Gastrocnemius medialis (tissue), 4 donors: ENCODE measurements at regions not wholly inside any gene's neighbourhood (a gene's known extent, or its start where the extent isn't known, plus 50 kb on each side); places are given as distances from the start of the nearest gene placed in this dataset.

Experiments used
- ATAC-seq, 2 donors: fragments of 150-250 bp; one replicate each; pipeline ENCODE4 v1.9.1; 2016
- DNase-seq, 2 donors: peaks; one replicate each; pipeline ENCODE4 v3.0.0-alpha.2; 2019
- H3K27ac ChIP-seq, 4 donors: fragments of 200-600 bp; sonication (generic); 1 replicate in 1 of 4; 2 replicates in 3 of 4; pipeline ENCODE4 v1.5.1; 2016 to 2018; ENCODE audit warnings: mild to moderate bottlenecking in 2 of 4, moderate library complexity in 1 of 4
- H3K27me3 ChIP-seq, 3 donors: fragments of 200-600 bp; sonication (generic) in 2 of 3; 1 replicate in 1 of 3; 2 replicates in 2 of 3; pipeline versions ENCODE4 v1.5.1 to v1.6.0; 2016 to 2019; ENCODE audit warnings: mild to moderate bottlenecking in 1 of 3, moderate library complexity in 1 of 3
- H3K36me3 ChIP-seq, 2 donors: fragments of 200-600 bp; sonication (generic) in 1 of 2; one replicate each; pipeline ENCODE4 v1.5.1; 2017 to 2018
- H3K4me1 ChIP-seq, 2 donors: fragments of 200-600 bp; sonication (generic) in 1 of 2; one replicate each; pipeline ENCODE4 v1.5.1; 2016 to 2017; ENCODE audit warnings: mild to moderate bottlenecking in 2 of 2
- H3K4me3 ChIP-seq, 4 donors: fragments of 200-600 bp; sonication (generic) in 3 of 4; 1 replicate in 1 of 4; 2 replicates in 3 of 4; pipeline ENCODE4 v1.5.1; 2016 to 2019; ENCODE audit warnings: mild to moderate bottlenecking in 2 of 4
- H3K9me3 ChIP-seq, 3 donors: fragments of 200-600 bp; sonication (generic) in 2 of 3; 1 replicate in 1 of 3; 2 replicates in 2 of 3; pipeline ENCODE4 v1.5.1; 2016 to 2019
- CTCF ChIP-seq, 5 experiments: fragments of 450-650 bp in 3 of 5; fragments of 200-600 bp in 2 of 5; sonication (generic) in 2 of 5; IDR thresholded peaks in 4 of 5; conservative IDR thresholded peaks in 1 of 5; 1 replicate in 4 of 5; 2 replicates in 1 of 5; pipeline ENCODE4 v1.5.1; 2016 to 2019; ENCODE audit warnings: antibody characterized with exemption in 5 of 5, mild to moderate bottlenecking in 3 of 5, moderate library complexity in 3 of 5
- POLR2A ChIP-seq, 2 donors: fragments of 450-650 bp; IDR thresholded peaks; one replicate each; pipeline ENCODE4 v1.6.1; 2017; ENCODE audit warnings: antibody characterized with exemption in 2 of 2, mild to moderate bottlenecking in 2 of 2, moderate library complexity in 2 of 2
- in situ Hi-C, 4 donors: fragments of 200-750 bp; cut with MboI; loops; one replicate each; pipeline versions ENCODE4 v1.15.0 to v1.8.0; 2017; ENCODE audit warnings: low sequenced_read_pairs in 4 of 4
- intact Hi-C: fragments of 100-400 bp; cut with DNase I; formaldehyde crosslinking; loops from one replicate; pipeline ENCODE4 v1.15.1; 2023; ENCODE audit warnings: low total_unique reads

GRCh38 chr11:70756341-70756740 is 358.0 kb downstream of the CTTN start:
- H3K9me3 ChIP-seq, result no peaks in the 10 kb centered on the region
- DNase-seq (no peak), ATAC-seq (no peak)
- in situ Hi-C loops, result loop anchor here in 2 of 4 donors (5.0 kb wide), 2 partner anchors 284 to 289 kb away; no protein-coding TSS in a partner anchor
- H3K4me1 ChIP-seq, result no peaks in the 10 kb centered on the region
- H3K27ac ChIP-seq, result no peak overlapping the region
- no peak overlapping the region for H3K4me3 ChIP-seq
- intact Hi-C loops, result no loop called here
- no peaks in the 10 kb centered on the region for H3K36me3 ChIP-seq
- TF ChIP-seq POLR2A (IDR thresholded peaks at IDR 0.05) (no peak), CTCF (IDR thresholded peaks at IDR 0.05 in 4 of 5, conservative IDR thresholded peaks at IDR 0.05 in 1 of 5) (no peak)
- peaks cover 6 to 9% (median 8%) of the 10 kb centered on the region in 3 donors for H3K27me3 ChIP-seq

DNA sequence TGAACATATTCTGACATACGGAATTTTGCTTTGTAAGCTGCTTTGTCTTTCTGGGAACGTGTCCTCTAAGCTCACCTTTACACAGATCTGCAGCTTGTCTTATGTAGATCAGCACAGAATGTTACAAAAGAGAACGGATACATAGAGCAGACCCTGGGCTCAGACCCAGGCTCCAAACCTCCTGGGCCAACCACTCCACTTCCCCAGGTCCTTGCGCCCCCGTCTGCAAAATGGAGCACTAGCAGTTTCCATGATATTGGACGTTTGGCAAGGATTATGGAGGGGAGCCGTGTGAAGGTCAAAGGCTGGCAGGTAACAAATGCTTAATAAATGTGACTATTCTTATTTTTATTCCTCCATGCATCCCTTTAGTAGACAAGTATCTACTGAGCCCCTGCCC is 358.4 kb downstream of the CTTN start:
- H3K36me3 ChIP-seq, result no peaks in the 10 kb centered on the region
- H3K4me1 ChIP-seq, result no peaks in the 10 kb centered on the region
- peaks cover 6 to 9% (median 8%) of the 10 kb centered on the region in 3 donors for H3K27me3 ChIP-seq
- TF ChIP-seq CTCF (IDR thresholded peaks at IDR 0.05 in 4 of 5, conservative IDR thresholded peaks at IDR 0.05 in 1 of 5) (no peak), POLR2A (IDR thresholded peaks at IDR 0.05) (no peak)
- no peak overlapping the region for H3K4me3 ChIP-seq
- H3K27ac ChIP-seq, result no peak overlapping the region
- in situ Hi-C loops (loop anchor here in 2 of 4 donors (5.0 kb wide), 2 partner anchors 284 to 289 kb away; no protein-coding TSS in a partner anchor), intact Hi-C loops (no loop called here)
- no peaks in the 10 kb centered on the region for H3K9me3 ChIP-seq
- no peak for DNase-seq
- no peak for ATAC-seq

DNA sequence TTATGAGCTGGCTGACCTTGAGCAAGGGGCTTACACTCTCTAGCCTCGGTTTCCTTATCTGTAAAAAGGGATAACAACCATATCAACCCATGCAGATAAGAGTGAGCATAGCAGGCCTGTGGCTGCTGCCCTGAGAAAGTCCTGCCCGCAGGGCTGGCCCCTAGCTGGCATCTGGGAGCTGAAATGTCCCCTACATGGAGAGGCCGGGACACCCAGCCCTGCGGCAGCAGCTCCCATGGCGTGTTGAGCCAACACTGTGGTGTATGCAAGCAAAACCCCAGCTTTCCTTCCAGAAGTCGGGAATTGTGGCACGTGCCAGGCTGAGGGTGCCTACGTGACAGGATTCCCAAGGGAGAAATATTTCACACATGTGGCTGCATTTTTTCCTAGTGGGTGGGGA is 358.9 kb downstream of the CTTN start:
- in situ Hi-C loops, result loop anchor here in 2 of 4 donors (5.0 kb wide), 2 partner anchors 285 to 290 kb away; no protein-coding TSS in a partner anchor
- H3K4me1 ChIP-seq, result no peaks in the 10 kb centered on the region
- ATAC-seq (no peak), DNase-seq (no peak)
- no peak overlapping the region for H3K27ac ChIP-seq
- no peak overlapping the region for H3K4me3 ChIP-seq
- no peaks in the 10 kb centered on the region for H3K36me3 ChIP-seq
- no peak for TF ChIP-seq CTCF (IDR thresholded peaks at IDR 0.05 in 4 of 5, conservative IDR thresholded peaks at IDR 0.05 in 1 of 5)
- no peak for TF ChIP-seq POLR2A (IDR thresholded peaks at IDR 0.05)
- intact Hi-C loops, result no loop called here
- H3K27me3 ChIP-seq, result peaks cover 6 to 9% (median 8%) of the 10 kb centered on the region in 3 donors
- H3K9me3 ChIP-seq, result no peaks in the 10 kb centered on the region

DNA sequence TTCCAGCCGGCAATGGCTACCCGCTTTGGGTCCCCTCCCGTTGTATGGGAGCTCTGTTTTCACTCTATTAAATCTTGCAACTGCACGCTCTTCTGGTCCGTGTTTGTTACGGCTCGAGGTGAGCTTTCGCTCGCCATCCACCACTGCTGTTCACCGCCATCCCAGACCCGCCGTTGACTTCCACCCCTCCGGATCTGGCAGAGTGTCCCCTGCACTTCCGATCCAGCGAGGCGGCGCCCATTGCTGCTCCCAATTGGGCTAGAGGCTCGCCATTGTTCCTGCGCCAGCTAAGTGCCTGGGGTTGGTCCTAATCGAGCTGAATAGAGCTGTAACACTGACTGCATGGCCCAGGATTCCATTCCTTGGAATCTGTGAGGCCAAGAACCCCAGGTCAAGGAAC is 359.9 kb downstream of the CTTN start:
- Histone ChIP-seq H3K27ac (no peak overlapping the region), H3K9me3 (no peaks in the 10 kb centered on the region), H3K4me3 (no peak overlapping the region), H3K36me3 (no peaks in the 10 kb centered on the region), H3K4me1 (no peaks in the 10 kb centered on the region), H3K27me3 (peaks cover 6 to 9% (median 8%) of the 10 kb centered on the region in 3 donors)
- no peak for DNase-seq
- intact Hi-C loops (no loop called here), in situ Hi-C loops (loop anchor here in 2 of 4 donors (5.0 kb wide), 2 partner anchors 286 to 291 kb away; no protein-coding TSS in a partner anchor)
- no peak for ATAC-seq
- TF ChIP-seq CTCF (IDR thresholded peaks at IDR 0.05 in 4 of 5, conservative IDR thresholded peaks at IDR 0.05 in 1 of 5) (no peak), POLR2A (IDR thresholded peaks at IDR 0.05) (no peak)

- peaks cover 6 to 9% (median 8%) of the 10 kb centered on the region in 3 donors for H3K27me3 ChIP-seq
- in situ Hi-C loops, result loop anchor here in 2 of 4 donors (5.0 kb wide), 2 partner anchors 288 to 293 kb away; no protein-coding TSS in a partner anchor
Observed at GRCh38 chr11:70759846-70760245, 361.5 kb downstream of the CTTN start.

More at GRCh38 chr11:70759846-70760245, 361.5 kb downstream of the CTTN start:
- TF ChIP-seq POLR2A (IDR thresholded peaks at IDR 0.05) (no peak), CTCF (IDR thresholded peaks at IDR 0.05 in 4 of 5, conservative IDR thresholded peaks at IDR 0.05 in 1 of 5) (no peak)
- Histone ChIP-seq H3K4me1 (no peaks in the 10 kb centered on the region), H3K27ac (no peak overlapping the region), H3K36me3 (no peaks in the 10 kb centered on the region), H3K4me3 (no peak overlapping the region), H3K9me3 (no peaks in the 10 kb centered on the region)
- DNase-seq (no peak), ATAC-seq (no peak)
- intact Hi-C loops, result no loop called here
